ENCODE measurements at regions not wholly inside any gene's neighbourhood (a gene's known extent, or its start where the extent isn't known, plus 50 kb on each side); places are given as distances from the start of the nearest gene placed in this dataset.
A peak's percentile ranks its signal among the peaks of the same experiment; 100 is the strongest.

- Histone ChIP-seq H3K9me3 (ENCODE audit: low read depth, low read length, poor library complexity, severe bottlenecking) (no peaks in the 10 kb centered on the region), H3K4me3 (ENCODE audit: low read depth, low read length, poor library complexity, severe bottlenecking) (no peak overlapping the region), H3K36me3 (ENCODE audit: insufficient read depth, low read length, poor library complexity, severe bottlenecking) (no peaks in the 10 kb centered on the region), H3K27ac (ENCODE audit: low read depth, low read length, poor library complexity, severe bottlenecking) (no peak overlapping the region), H3K27me3 (replicated peaks; ENCODE audit: insufficient read depth, low read depth, low read length, poor library complexity) (no peaks in the 10 kb centered on the region), H3K4me1 (ENCODE audit: insufficient read depth, low read length, poor library complexity, severe bottlenecking) (peaks cover 12% of the 10 kb centered on the region)
- intact Hi-C loops (cut with micrococcal nuclease; ENCODE audit: unreplicated experiment): loop anchor here (2.0 to 10.0 kb wide), 4 partner anchors 129 to 663 kb away; no protein-coding TSS in a partner anchor
- TF ChIP-seq EZH2 (IDR thresholded peaks at IDR 0.05; ENCODE audit: borderline replicate concordance, low read depth, low read length, poor library complexity, severe bottlenecking) (no peak), CTCF (conservative IDR thresholded peaks at IDR 0.05; ENCODE audit: low read depth, low read length) (peak; percentile 69)
- ChIA-PET POLR2A (ENCODE audit: low non-redundant PET) (no interaction called here), CTCF (interaction anchor here (1.1 to 1.6 kb wide), 2 partner anchors 9 to 309 kb away, joined by 3 to 4 read pairs; no protein-coding TSS in a partner anchor)
- DNase-seq (ENCODE audit: low spot score): peak; percentile 32
- no TSS peak for BruUV-seq (replicated peaks)
Measured at GRCh38 chr16:11405331-11406176, 60.3 kb downstream of the RMI2 start.

- no peak for DNase-seq (ENCODE audit: low spot score)
- BruUV-seq (replicated peaks): no TSS peak
- TF ChIP-seq CTCF (conservative IDR thresholded peaks at IDR 0.05; ENCODE audit: low read depth, low read length): no peak
- no peak for TF ChIP-seq EZH2 (IDR thresholded peaks at IDR 0.05; ENCODE audit: borderline replicate concordance, low read depth, low read length, poor library complexity, severe bottlenecking)
- intact Hi-C loops (cut with micrococcal nuclease; ENCODE audit: unreplicated experiment): loop anchor here (2.0 to 10.0 kb wide), 4 partner anchors 129 to 663 kb away; no protein-coding TSS in a partner anchor
- ChIA-PET POLR2A (ENCODE audit: low non-redundant PET) (no interaction called here), CTCF (interaction anchor here (1.3 kb wide), 1 partner anchor 126 kb away, joined by 3 read pairs; no protein-coding TSS in a partner anchor)
- Histone ChIP-seq H3K4me1 (ENCODE audit: insufficient read depth, low read length, poor library complexity, severe bottlenecking) (peaks cover 18% of the 10 kb centered on the region), H3K27ac (ENCODE audit: low read depth, low read length, poor library complexity, severe bottlenecking) (no peak overlapping the region), H3K9me3 (ENCODE audit: low read depth, low read length, poor library complexity, severe bottlenecking) (no peaks in the 10 kb centered on the region), H3K36me3 (ENCODE audit: insufficient read depth, low read length, poor library complexity, severe bottlenecking) (no peaks in the 10 kb centered on the region), H3K27me3 (replicated peaks; ENCODE audit: insufficient read depth, low read depth, low read length, poor library complexity) (no peaks in the 10 kb centered on the region), H3K4me3 (ENCODE audit: low read depth, low read length, poor library complexity, severe bottlenecking) (no peak overlapping the region)
Measured at GRCh38 chr16:11406177-11406560, 60.9 kb downstream of the RMI2 start.

- intact Hi-C loops (cut with micrococcal nuclease; ENCODE audit: unreplicated experiment): loop anchor here (1.0 to 10.0 kb wide), 6 partner anchors 127 to 661 kb away; no protein-coding TSS in a partner anchor
- H3K36me3 ChIP-seq (ENCODE audit: insufficient read depth, low read length, poor library complexity, severe bottlenecking): no peaks in the 10 kb centered on the region
- POLR2A ChIA-PET (ENCODE audit: low non-redundant PET): no interaction called here
Measured at GRCh38 chr16:11407047-11407982, 62.1 kb downstream of the RMI2 start.

More at GRCh38 chr16:11407047-11407982, 62.1 kb downstream of the RMI2 start:
- Histone ChIP-seq H3K4me1 (ENCODE audit: insufficient read depth, low read length, poor library complexity, severe bottlenecking) (peaks cover 19% of the 10 kb centered on the region), H3K9me3 (ENCODE audit: low read depth, low read length, poor library complexity, severe bottlenecking) (no peaks in the 10 kb centered on the region), H3K27ac (ENCODE audit: low read depth, low read length, poor library complexity, severe bottlenecking) (no peak overlapping the region), H3K4me3 (ENCODE audit: low read depth, low read length, poor library complexity, severe bottlenecking) (no peak overlapping the region), H3K27me3 (replicated peaks; ENCODE audit: insufficient read depth, low read depth, low read length, poor library complexity) (no peaks in the 10 kb centered on the region)
- DNase-seq (ENCODE audit: low spot score): peak; percentile 82
- no TSS peak for BruUV-seq (replicated peaks)
- TF ChIP-seq CTCF (conservative IDR thresholded peaks at IDR 0.05; ENCODE audit: low read depth, low read length) (peak; percentile 84), EZH2 (IDR thresholded peaks at IDR 0.05; ENCODE audit: borderline replicate concordance, low read depth, low read length, poor library complexity, severe bottlenecking) (no peak)
- CTCF ChIA-PET: interaction anchor here (0.5 to 1.9 kb wide), 7 partner anchors 18 to 661 kb away, joined by 3 to 7 read pairs (median 4); no protein-coding TSS in a partner anchor

All from A673 (cell line).